Choroid plexus epithelial cell (primary cell): ENCODE measurements at regions not wholly inside any gene's neighbourhood (a gene's known extent, or its start where the extent isn't known, plus 50 kb on each side); places are given as distances from the start of the nearest gene placed in this dataset.

Experiments
- DNase-seq: peaks from one replicate; pipeline ENCODE4 v3.0.0-alpha.2; 2010; ENCODE audit warnings: low read depth
- H3K4me3 ChIP-seq: 2 replicates; pipeline ENCODE4 v1.5.1; 2011; ENCODE audit warnings: low read depth, mild to moderate bottlenecking, control low read depth, low read length, moderate library complexity
- CTCF ChIP-seq: conservative IDR thresholded peaks from 2 replicates; pipeline ENCODE4 v1.5.1; 2011; ENCODE audit warnings: low read depth, mild to moderate bottlenecking, control low read depth, inconsistent platforms, low read length, moderate library complexity

DNA sequence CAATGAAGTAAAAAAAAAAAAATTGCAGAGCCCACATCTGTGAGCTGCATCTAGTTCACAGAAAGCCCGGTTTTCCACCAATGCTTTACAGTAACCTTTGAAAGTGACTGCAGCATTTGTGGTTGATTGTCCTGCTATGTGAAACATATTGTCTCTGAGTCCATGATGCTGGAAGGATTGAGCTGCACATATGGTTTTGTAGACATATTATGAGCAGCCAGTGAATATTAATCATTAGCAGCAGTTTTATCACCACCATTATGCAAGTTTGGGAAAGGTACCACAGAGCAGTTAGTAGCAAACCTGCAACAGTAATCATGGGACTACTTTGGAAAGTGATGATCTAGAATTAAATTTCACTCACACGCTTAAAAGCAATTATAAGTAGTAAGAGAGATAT lies 151.5 kb upstream of the PRICKLE1 start:
- no peak for DNase-seq
- no peak for TF ChIP-seq CTCF
- no peak overlapping the region for H3K4me3 ChIP-seq

GRCh38 chr12:42737398-42737797 lies 147.9 kb upstream of the PRICKLE1 start:
- no peak for TF ChIP-seq CTCF
- DNase-seq, result no peak

GRCh38 chr12:42735861-42736361 lies 146.4 kb upstream of the PRICKLE1 start:
- H3K4me3 ChIP-seq, result no peak overlapping the region
- DNase-seq, result no peak
- no peak for TF ChIP-seq CTCF

More at GRCh38 chr12:42737398-42737797, 147.9 kb upstream of the PRICKLE1 start:
- no peak overlapping the region for H3K4me3 ChIP-seq

- no peak for DNase-seq
- no peak for TF ChIP-seq CTCF
- H3K4me3 ChIP-seq, result no peak overlapping the region
Observed at GRCh38 chr12:42733911-42734310, 144.4 kb upstream of the PRICKLE1 start.

DNA sequence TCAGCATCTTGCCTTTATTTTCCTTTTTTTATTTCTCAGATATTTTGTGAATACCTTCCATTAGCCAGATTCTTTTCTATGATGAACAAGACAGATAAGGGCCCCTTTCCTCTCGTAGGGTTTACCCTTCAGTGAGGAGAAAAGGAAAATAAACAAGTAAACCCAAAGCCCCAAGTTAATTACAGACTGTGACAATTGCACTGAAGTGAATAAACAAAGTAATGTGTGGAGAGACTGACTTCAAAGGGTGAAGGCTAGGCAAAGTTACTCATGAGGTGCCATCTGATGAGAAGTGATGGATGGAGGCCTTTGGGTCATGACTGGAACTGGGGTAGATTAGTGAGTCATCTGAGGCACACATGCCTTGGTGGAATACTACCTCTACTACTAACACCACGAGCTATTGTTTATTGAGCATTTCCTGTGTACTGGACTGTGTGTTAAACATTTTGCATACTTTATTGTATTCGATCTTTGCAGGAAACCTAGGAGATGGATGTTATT lies 143.4 kb upstream of the PRICKLE1 start:
- no peak overlapping the region for H3K4me3 ChIP-seq
- no peak for TF ChIP-seq CTCF
- DNase-seq, result no peak

DNA sequence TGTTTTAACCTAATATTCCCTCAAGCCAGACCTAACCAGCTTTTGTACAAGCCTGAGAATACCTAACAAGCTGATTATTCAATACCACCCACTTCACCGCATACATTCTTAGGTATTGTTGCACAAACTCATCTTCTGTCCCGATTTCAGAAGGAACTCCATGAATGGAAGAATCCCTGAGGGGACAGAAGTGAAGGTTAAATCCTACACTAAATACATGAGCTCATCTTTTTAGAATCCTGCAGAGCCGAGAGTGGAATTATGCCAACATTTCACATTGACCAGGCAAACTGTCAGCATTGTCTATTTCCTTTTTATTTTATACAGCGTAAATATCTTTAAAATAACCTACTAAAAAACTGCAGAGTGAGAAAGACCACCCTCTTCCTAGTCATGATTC lies 140.7 kb upstream of the PRICKLE1 start:
- H3K4me3 ChIP-seq, result no peak overlapping the region
- peak; percentile 71 for DNase-seq
- no peak for TF ChIP-seq CTCF

DNA sequence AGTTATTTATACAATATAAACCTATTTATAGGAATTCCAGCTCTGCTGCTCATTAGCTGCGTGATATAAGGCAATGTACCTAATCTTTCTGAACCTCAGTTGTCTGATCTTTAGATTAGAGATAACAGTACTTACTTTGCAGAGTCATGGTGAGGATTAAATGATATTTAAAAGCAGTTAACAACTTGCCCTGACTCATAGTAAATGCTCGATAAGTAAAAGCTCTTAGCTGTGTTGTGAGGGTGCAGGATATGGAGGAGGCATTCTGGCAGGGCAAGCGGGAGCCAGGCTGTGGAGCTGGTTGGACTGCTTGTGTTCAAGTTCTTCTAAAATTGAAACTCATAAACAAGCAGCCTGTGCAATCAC lies 140.0 kb upstream of the PRICKLE1 start:
- TF ChIP-seq CTCF, result no peak
- DNase-seq, result no peak
- no peak overlapping the region for H3K4me3 ChIP-seq
